ENCODE measurements at regions not wholly inside any gene's neighbourhood (a gene's known extent, or its start where the extent isn't known, plus 50 kb on each side); places are given as distances from the start of the nearest gene placed in this dataset.

- ATAC-seq (no peak), DNase-seq (no peak)
- Histone ChIP-seq H3K36me3 (no peaks in the 10 kb centered on the region), H3K27me3 (no peaks in the 10 kb centered on the region), H3K4me3 (no peak overlapping the region), H3K27ac (no peak overlapping the region), H3K4me1 (no peaks in the 10 kb centered on the region), H3K9me3 (no peaks in the 10 kb centered on the region)
- in situ Hi-C loops (cut with MboI; ENCODE audit: low sequenced_read_pairs in 4 of 4) = no loop called here
- intact Hi-C loops (cut with DNase I; ENCODE audit: low total_unique reads) = no loop called here
- TF ChIP-seq CTCF (IDR thresholded peaks at IDR 0.05 in 4 of 5, conservative IDR thresholded peaks at IDR 0.05 in 1 of 5) (no peak), POLR2A (IDR thresholded peaks at IDR 0.05) (no peak)
These were observed 459.7 kb downstream of the RAB28 start for GRCh38 chr4:13024147-13025105.

- H3K27me3 ChIP-seq = no peaks in the 10 kb centered on the region
- H3K4me1 ChIP-seq = no peaks in the 10 kb centered on the region
- intact Hi-C loops (cut with DNase I; ENCODE audit: low total_unique reads) (no loop called here), in situ Hi-C loops (cut with MboI; ENCODE audit: low sequenced_read_pairs in 4 of 4) (no loop called here)
- no peaks in the 10 kb centered on the region for H3K36me3 ChIP-seq
- no peak for TF ChIP-seq CTCF (IDR thresholded peaks at IDR 0.05 in 4 of 5, conservative IDR thresholded peaks at IDR 0.05 in 1 of 5)
- no peaks in the 10 kb centered on the region for H3K9me3 ChIP-seq
- no peak for DNase-seq
- no peak overlapping the region for H3K27ac ChIP-seq
- no peak for ATAC-seq
- no peak overlapping the region for H3K4me3 ChIP-seq
These were observed 476.2 kb downstream of the RAB28 start for GRCh38 chr4:13007802-13008470.

- Histone ChIP-seq H3K36me3 (no peaks in the 10 kb centered on the region), H3K27ac (no peak overlapping the region), H3K9me3 (peaks cover 0 to 7% (median 0%) of the 10 kb centered on the region in 3 donors), H3K27me3 (no peaks in the 10 kb centered on the region), H3K4me1 (no peaks in the 10 kb centered on the region), H3K4me3 (no peak overlapping the region)
- intact Hi-C loops (cut with DNase I; ENCODE audit: low total_unique reads) = no loop called here
- TF ChIP-seq CTCF (IDR thresholded peaks at IDR 0.05 in 4 of 5, conservative IDR thresholded peaks at IDR 0.05 in 1 of 5) (no peak), POLR2A (IDR thresholded peaks at IDR 0.05) (no peak)
- DNase-seq = no peak
- in situ Hi-C loops (cut with MboI; ENCODE audit: low sequenced_read_pairs in 4 of 4) = no loop called here
- no peak for ATAC-seq
These were observed 490.2 kb downstream of the RAB28 start for GRCh38 chr4:12993923-12994322.

- H3K4me3 ChIP-seq = no peak overlapping the region
- in situ Hi-C loops (cut with MboI; ENCODE audit: low sequenced_read_pairs in 4 of 4) = no loop called here
- H3K4me1 ChIP-seq = no peaks in the 10 kb centered on the region
- no peaks in the 10 kb centered on the region for H3K9me3 ChIP-seq
- no peaks in the 10 kb centered on the region for H3K36me3 ChIP-seq
- TF ChIP-seq CTCF (IDR thresholded peaks at IDR 0.05 in 4 of 5, conservative IDR thresholded peaks at IDR 0.05 in 1 of 5) (no peak), POLR2A (IDR thresholded peaks at IDR 0.05) (no peak)
- no peak for DNase-seq
- H3K27me3 ChIP-seq = no peaks in the 10 kb centered on the region
- intact Hi-C loops (cut with DNase I; ENCODE audit: low total_unique reads) = no loop called here
- H3K27ac ChIP-seq = no peak overlapping the region
- ATAC-seq = no peak
These were observed 496.9 kb downstream of the RAB28 start for GRCh38 chr4:12987284-12987683.
